DMS114 treated with DMSO at 0.1 percent for 48 hours (cell line): ENCODE measurements at regions not wholly inside any gene's neighbourhood (a gene's known extent, or its start where the extent isn't known, plus 50 kb on each side); places are given as distances from the start of the nearest gene placed in this dataset.

Source experiments
- DNase-seq: peaks from one replicate; lab custom pipeline; 2025; ENCODE audit not compliant: unreplicated experiment; lab: John Stamatoyannopoulos, UW

DNA sequence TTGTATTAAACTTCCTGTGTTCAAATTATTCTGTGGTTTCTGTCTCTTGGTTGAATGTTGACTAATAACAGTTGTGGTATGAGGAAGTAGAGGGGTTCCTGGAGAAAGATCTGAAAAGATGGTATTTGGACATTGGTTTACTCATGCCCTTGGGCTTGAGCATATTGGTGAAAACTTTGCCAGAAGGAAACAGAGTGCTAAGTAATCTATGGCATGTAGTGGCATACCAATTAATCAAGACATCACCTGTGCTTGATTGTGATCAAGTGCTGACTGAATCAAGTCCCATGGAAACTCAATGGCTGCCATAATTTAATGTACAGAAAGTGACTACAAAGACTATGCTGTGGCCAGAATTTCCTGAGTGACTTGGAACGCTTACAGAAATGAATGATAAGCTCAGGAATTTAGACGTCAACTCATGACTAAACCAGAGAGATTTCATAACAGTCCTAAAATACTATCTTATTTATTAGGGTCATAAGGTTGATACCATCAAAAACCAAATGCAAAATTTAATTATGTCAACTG, 2062.9 kb downstream of the ARAP2 start:
- no peak for DNase-seq

DNA sequence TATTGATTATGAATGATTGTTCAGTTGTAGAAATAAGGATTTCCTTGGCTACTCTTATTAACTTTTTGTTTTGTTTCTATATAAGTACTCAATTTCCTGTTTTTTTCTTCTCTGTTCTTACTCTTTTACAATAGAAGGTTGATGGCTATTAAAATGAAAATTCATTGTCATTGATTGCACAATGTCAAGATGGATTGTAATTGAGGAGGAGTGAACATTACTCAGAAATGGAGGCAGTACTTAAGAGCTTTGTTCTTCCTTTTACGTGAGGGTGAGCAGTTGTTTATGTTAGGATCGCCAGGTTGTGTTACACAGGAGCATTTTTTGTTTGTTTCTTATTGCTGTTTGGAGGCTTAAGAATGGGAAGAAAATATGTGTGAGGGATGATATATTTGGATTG, 2062.4 kb downstream of the ARAP2 start:
- DNase-seq: no peak

GRCh38 chr4:34182306-34182705, 2062.0 kb downstream of the ARAP2 start:
- no peak for DNase-seq

- no peak for DNase-seq
Observed at GRCh38 chr4:34183926-34184325, 2060.4 kb downstream of the ARAP2 start.

GRCh38 chr4:34187056-34187455, 2057.3 kb downstream of the ARAP2 start:
- no peak for DNase-seq

DNA sequence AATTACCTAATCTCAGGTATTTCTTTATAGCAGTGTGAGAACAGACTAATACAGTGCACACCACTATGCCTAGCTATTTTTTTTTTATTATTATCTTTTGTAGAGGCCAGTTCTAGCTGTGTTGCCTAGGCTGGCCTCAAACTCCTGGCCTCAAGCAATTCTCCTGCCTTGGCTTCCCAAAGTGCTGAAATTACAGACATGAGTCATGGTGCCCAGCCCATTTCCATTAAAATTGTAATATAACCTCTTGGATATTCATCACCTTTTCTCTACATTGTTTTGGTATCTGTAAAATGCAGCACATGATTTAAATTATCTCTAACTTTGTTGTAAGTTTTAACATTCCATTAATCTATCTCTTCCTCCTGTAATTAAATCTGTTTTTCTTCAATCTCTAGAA, 2052.9 kb downstream of the ARAP2 start:
- DNase-seq: no peak

DNA sequence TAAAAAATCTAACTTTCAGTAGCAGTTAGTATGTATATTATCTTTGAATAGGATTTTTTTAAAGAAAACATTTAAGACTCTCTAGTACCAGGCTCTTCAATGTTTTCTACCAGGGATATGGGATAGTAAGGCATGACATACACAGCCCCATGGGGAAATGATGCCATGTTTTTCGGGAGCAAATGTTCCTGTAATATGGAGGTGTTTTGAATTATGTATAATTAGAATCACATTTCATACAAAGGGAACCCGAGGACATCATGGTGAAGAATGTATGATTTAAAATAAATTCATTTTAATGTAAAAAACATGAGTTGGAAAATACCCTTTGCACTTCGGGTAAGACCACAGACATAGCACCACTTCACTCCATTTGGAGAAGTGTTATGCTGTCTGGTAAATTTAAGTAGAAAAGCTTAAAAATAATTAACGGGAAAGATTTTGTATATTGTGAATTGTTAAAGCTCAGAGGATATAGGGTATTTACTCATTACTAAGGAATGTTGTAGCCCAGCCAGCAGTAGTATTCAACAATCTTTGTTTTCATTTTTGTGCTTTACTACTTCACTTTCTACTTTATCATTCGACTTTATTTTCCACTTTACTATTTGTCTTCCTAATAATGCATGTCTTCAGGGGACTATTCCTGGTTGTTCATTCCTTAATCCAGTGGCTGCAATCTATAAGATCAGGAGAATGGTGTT, 2050.7 kb downstream of the ARAP2 start:
- no peak for DNase-seq

- DNase-seq: no peak
Observed at GRCh38 chr4:34194585-34194984, 2049.7 kb downstream of the ARAP2 start.

DNA sequence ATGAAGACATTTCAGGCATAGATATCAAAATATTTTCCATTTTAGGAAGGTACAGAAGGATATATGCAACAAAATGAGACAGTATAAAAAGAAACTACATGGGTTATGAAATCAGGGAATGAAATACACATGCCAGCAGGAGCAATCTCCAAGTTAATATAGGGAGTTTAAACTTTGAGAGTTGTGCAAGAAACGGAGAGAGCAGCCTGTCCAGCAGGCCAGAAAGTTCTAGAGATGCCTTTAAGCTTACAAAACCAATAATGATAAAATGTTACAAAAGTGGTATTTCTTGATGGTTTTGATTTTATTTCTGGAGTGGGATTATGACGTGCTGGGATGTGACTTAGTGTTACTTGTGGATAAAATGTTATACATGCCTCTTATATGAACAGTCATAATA, 2047.9 kb downstream of the ARAP2 start:
- DNase-seq: no peak

- no peak for DNase-seq
Observed at GRCh38 chr4:34198966-34199365, 2045.3 kb downstream of the ARAP2 start.

DNA sequence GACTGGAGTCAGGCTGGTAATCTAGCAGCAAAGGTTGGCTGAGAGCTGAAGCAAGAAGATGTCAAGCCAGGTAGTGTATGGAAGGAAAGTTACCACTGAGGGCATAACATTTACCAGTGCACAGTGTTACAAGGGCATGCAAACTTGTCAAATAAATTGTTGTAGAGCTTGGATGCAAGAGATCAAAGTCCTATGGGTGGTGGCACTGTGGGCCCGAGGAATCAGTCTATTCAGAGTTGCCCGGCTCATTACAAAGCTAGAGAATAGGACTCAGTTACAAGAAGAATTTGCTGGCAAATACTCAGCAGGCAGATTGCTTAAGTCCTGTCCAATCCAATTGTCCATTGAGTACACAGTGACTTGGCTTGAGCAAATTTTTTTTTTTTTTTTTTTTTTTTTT, 2043.8 kb downstream of the ARAP2 start:
- DNase-seq: no peak

DNA sequence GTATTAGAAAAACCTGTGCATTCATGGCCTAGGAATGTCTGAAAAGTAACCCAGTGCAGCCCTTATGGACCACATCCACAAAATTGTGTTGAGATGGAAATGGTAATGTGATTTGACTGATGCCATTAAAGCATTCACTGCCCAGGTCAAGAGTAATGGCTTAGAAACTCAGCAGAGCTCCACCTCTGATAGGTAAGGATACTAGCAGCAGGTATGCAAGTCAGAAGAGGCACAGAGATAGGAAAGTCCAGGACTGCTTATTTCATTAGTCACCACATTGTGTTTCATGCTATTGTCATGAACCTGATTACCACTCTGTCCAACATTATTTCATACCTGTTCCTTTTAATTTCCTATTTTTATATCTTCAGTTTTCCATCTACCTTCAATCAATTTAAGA, 2042.2 kb downstream of the ARAP2 start:
- DNase-seq: no peak

DNA sequence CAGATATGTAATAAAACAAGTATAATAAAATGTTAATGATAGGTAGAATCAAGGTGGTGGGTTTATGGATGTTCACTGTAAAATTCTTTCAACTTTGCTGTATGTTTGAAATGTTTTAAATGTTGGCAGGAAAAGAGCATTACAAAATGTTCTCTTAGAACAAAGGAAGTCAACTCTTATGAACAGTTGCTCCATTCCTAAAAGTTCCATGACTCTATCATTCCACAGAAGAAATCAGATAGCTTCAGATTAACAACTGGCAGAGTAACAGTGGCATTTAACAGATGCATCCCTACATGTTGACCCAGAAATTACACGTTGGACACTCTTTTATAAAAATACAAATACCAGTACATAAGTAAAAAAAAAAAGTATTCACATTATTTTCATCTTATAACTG, 2023.7 kb downstream of the ARAP2 start:
- no peak for DNase-seq

DNA sequence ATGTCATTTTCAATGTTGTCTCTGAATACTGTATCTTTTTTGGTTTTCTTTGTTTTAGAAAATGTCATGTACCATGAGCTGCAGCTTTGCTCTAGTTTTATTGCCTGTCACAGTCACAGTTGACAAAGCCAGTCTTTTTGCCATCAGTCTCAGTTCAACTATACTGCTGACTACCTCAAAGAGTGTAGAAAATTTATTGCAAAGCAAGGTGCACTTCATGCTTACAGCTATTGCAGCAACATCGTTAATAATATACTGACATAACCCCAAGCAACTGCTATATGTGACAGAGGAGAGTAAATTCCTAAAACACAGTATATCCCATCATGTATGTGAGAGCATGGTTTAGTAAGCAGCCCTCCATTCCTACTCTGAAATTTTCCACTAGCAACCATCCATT, 2022.3 kb downstream of the ARAP2 start:
- no peak for DNase-seq

DNA sequence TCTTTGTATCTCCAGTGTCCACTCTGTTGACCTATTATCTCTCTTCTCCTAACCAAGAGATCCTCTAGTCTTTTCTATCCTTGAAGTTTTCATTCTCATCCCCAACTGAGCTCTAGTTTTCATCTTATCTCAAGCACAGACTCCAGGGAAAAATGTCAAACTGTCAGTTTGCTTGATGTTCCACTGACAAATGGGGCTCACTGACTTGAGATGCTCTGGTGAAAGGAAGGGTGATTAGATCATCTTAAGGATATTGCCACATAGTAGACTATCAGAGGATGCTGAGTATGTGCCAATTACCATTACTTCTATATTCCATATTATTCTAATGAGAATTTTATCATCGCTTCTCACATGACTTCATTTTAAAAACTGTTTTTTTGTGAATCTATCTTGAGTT, 2008.2 kb downstream of the ARAP2 start:
- no peak for DNase-seq

GRCh38 chr4:34245276-34245675, 1999.0 kb downstream of the ARAP2 start:
- no peak for DNase-seq

GRCh38 chr4:34250562-34250961, 1993.8 kb downstream of the ARAP2 start:
- no peak for DNase-seq

DNA sequence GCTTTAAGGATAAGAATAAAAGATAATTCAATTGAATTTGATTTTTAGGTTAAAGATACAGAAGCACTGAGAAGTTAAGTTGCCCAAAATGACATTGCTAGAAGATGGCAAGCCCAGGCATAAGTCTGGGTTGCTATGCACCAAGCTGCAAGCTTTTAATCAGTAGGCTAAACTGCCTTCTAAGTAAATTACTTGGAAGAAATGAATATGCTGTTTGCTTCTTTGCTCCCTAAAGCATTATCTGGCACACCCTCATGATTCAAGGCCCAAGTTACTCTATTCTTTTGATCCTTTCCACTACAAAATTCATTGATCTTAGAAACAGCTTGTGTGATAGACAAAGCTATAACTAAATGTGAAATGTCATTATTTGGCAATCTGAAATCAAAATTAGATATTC, 1991.1 kb downstream of the ARAP2 start:
- DNase-seq: no peak

GRCh38 chr4:34258176-34258575, 1986.1 kb downstream of the ARAP2 start:
- no peak for DNase-seq

DNA sequence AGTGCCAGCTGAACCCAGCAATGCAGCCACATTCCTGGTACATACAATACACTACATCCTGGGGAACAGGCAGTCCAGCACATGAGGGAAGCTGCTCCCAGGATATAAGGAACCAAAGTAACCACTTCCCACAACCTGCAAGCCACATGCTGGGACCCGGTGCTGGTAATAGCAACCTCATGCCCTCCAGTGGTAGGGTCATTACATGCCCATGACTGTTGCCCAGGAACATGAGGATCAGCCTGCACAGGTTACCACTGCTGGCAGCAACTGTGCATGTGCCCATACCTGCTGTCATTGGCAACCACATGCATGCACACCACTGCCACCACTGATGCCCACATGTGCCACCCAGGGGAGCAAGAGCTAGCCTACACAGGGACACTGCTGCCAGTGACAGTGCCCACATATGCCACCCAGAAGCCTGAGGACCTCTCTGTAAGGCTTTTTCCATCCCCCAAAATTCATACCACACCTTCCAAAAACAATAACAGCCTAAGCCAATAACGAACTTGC, 1982.5 kb downstream of the ARAP2 start:
- DNase-seq: no peak

GRCh38 chr4:34269613-34270012, 1974.7 kb downstream of the ARAP2 start:
- no peak for DNase-seq

DNA sequence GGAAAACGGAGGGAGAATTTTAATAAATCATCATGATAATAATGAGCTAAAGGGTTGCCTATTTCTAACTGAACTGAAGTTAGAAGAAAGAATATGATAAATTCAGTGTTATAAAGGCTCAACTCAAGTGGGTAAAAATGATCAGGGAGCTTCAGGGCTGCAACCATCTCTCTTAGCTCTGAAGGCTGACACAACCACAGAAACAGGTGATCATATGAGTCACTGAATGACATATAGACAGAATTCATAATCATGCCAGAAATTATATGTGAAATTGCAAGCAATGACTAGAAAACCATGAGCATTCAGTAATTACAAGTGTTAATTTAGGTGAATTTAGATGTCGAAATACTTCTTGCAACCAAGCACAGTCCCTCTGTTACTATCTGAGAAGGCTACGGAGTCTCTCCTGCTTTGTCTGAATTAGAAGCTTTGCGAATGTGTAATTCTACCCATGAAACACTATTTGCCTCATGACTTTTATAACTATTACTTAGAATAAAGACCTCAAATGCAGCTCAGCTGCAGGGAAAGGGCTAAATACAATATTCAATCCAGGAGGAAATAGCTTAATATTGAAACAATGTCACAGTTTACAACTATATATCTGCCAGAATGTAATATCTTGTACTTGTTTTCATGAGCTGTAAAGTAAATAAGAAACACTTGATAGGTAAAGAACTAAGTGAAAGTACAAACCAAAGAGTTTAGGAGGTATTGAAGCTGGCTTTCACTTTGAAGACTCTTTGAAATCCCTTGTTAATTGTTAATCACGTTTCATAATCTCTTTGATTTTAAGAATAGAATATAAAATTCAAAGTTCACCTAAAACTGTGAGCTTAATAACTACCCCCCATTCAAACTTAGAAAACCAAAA, 1972.6 kb downstream of the ARAP2 start:
- no peak for DNase-seq
